K562 (cell line): ENCODE measurements at regions not wholly inside any gene's neighbourhood (a gene's known extent, or its start where the extent isn't known, plus 50 kb on each side); places are given as distances from the start of the nearest gene placed in this dataset.

Experiments
- ARNT ChIP-seq, 2 experiments: fragments of 450-650 bp; IDR thresholded peaks; 2 replicates each; pipeline ENCODE4 v1.6.1; 2016; ENCODE audit warnings: mild to moderate bottlenecking in 1 of 2
- CC2D1A ChIP-seq: fragments of 450-650 bp; IDR thresholded peaks from 2 replicates; pipeline ENCODE4 v1.6.1; 2017; ENCODE audit warnings: mild to moderate bottlenecking
- CEBPB ChIP-seq: fragments of 450-650 bp; IDR thresholded peaks from 2 replicates; pipeline ENCODE4 v1.6.1; 2016; ENCODE audit warnings: missing genetic modification characterization, missing compliant biosample characterization
- HDAC1 ChIP-seq, 2 experiments: fragments of 450-650 bp; IDR thresholded peaks; 2 replicates each; pipeline ENCODE4 v1.6.1; 2016 to 2017; ENCODE audit warnings: inconsistent platforms in 1 of 2, mild to moderate bottlenecking in 1 of 2, moderate library complexity in 1 of 2
- HES1 ChIP-seq: fragments of 450-650 bp; IDR thresholded peaks from 2 replicates; pipeline ENCODE4 v1.6.1; 2016; ENCODE audit warnings: low read depth, mild to moderate bottlenecking, moderate library complexity
- ILF3 ChIP-seq: fragments of 450-650 bp; IDR thresholded peaks from 2 replicates; pipeline ENCODE4 v1.6.1; 2018; ENCODE audit warnings: antibody characterized with exemption, mild to moderate bottlenecking, moderate library complexity, borderline replicate concordance
- MCM3 ChIP-seq: fragments of 450-650 bp; IDR thresholded peaks from 2 replicates; pipeline ENCODE4 v1.6.1; 2016
- PRMT5 ChIP-seq: sonication (generic); formaldehyde crosslinking; IDR thresholded peaks from 2 replicates; pipeline ENCODE4 v1.5.0; 2020; ENCODE audit warnings: missing genetic modification reagents
- SFPQ ChIP-seq: fragments of 200-400 bp; formaldehyde crosslinking; IDR thresholded peaks from 2 replicates; pipeline ENCODE4 v1.6.1; 2017; ENCODE audit warnings: mild to moderate bottlenecking, low read depth, low read length, moderate library complexity
- STAG1 ChIP-seq: sonication (generic); formaldehyde crosslinking; IDR thresholded peaks from 2 replicates; pipeline ENCODE4 v1.5.0; 2020; ENCODE audit warnings: missing genetic modification reagents, borderline replicate concordance
- TBL1XR1 ChIP-seq, 2 experiments: IDR thresholded peaks; 2 replicates each; pipeline ENCODE4 v1.6.1; 2012; ENCODE audit warnings: improper control_type of control experiment in 2 of 2, low read length in 2 of 2, mild to moderate bottlenecking in 1 of 2
- UBTF ChIP-seq, 2 experiments: IDR thresholded peaks; 2 replicates each; pipeline ENCODE4 v1.6.1; 2012; ENCODE audit warnings: improper control_type of control experiment in 2 of 2, low read depth in 2 of 2, low read length in 2 of 2, borderline replicate concordance in 1 of 2
- ZNF274 ChIP-seq: IDR thresholded peaks from 2 replicates; pipeline ENCODE4 v1.6.1; 2011; ENCODE audit warnings: low read depth, mild to moderate bottlenecking, low read length, moderate library complexity, borderline replicate concordance
- ZNF445 ChIP-seq: fragments of 250-450 bp; sonication (Bioruptor Pico); IDR thresholded peaks from 2 replicates; pipeline ENCODE4 v1.4.0; 2020; ENCODE audit warnings: low read depth, mild to moderate bottlenecking, moderate library complexity
- ZNF830 ChIP-seq: fragments of 250-450 bp; sonication (Bioruptor Pico); IDR thresholded peaks from 2 replicates; pipeline ENCODE4 v1.5.0; 2021; ENCODE audit warnings: mild to moderate bottlenecking
- TF ChIP-seq, protein P1 (sequence below): sonication (generic); formaldehyde crosslinking; IDR thresholded peaks from 2 replicates; pipeline ENCODE4 v1.8.0; 2023; ENCODE audit warnings: missing genetic modification reagents, mild to moderate bottlenecking, borderline replicate concordance
- TF ChIP-seq, protein P2 (sequence below): fragments of 450-650 bp; IDR thresholded peaks from 2 replicates; pipeline ENCODE4 v1.6.1; 2016; ENCODE audit warnings: antibody characterized with exemption

DNA sequence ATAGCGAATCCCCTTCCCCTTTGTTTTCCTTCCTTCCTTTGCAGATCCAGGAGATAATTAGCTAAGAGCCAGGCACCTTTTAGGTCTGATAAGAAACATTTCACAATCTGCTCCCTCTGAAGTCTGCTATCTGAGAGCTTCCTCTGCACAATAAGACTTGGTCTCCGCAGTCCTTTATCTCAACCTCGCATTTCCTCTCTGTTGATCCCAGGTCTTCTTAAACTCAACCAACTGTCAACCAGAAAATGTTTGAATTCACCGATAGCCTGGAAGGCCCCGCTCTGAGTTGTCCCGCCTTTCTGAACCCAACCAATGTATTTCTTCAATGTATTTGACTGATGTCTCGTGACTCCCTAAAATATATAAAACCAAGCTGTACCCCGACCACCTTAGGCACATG lies 78.4 kb upstream of the CTDP1 start (continued):
- TF ChIP-seq, protein P1, sequence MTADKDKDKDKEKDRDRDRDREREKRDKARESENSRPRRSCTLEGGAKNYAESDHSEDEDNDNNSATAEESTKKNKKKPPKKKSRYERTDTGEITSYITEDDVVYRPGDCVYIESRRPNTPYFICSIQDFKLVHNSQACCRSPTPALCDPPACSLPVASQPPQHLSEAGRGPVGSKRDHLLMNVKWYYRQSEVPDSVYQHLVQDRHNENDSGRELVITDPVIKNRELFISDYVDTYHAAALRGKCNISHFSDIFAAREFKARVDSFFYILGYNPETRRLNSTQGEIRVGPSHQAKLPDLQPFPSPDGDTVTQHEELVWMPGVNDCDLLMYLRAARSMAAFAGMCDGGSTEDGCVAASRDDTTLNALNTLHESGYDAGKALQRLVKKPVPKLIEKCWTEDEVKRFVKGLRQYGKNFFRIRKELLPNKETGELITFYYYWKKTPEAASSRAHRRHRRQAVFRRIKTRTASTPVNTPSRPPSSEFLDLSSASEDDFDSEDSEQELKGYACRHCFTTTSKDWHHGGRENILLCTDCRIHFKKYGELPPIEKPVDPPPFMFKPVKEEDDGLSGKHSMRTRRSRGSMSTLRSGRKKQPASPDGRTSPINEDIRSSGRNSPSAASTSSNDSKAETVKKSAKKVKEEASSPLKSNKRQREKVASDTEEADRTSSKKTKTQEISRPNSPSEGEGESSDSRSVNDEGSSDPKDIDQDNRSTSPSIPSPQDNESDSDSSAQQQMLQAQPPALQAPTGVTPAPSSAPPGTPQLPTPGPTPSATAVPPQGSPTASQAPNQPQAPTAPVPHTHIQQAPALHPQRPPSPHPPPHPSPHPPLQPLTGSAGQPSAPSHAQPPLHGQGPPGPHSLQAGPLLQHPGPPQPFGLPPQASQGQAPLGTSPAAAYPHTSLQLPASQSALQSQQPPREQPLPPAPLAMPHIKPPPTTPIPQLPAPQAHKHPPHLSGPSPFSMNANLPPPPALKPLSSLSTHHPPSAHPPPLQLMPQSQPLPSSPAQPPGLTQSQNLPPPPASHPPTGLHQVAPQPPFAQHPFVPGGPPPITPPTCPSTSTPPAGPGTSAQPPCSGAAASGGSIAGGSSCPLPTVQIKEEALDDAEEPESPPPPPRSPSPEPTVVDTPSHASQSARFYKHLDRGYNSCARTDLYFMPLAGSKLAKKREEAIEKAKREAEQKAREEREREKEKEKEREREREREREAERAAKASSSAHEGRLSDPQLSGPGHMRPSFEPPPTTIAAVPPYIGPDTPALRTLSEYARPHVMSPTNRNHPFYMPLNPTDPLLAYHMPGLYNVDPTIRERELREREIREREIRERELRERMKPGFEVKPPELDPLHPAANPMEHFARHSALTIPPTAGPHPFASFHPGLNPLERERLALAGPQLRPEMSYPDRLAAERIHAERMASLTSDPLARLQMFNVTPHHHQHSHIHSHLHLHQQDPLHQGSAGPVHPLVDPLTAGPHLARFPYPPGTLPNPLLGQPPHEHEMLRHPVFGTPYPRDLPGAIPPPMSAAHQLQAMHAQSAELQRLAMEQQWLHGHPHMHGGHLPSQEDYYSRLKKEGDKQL (CRISPR knock-in tag), result no peak
- TF ChIP-seq CEBPB (tag) (peak; percentile 96), CC2D1A (peak; percentile 96), ILF3 (no peak), STAG1 (CRISPR knock-in tag) (no peak), ARNT (IDR thresholded peaks at IDR 0.05) (peak; percentile 63 to 80; a peak in 2 of 4 replicates), ZNF274 (0 out of 2 replicates have a peak, but pooled peaks have one; percentile 28), ZNF445 (CRISPR knock-in tag) (no peak), SFPQ (no peak), HDAC1 (IDR thresholded peaks at IDR 0.05) (peak in 1 of 2 experiments; percentile 69; a peak in 3 of 4 replicates), MCM3 (no peak), PRMT5 (CRISPR knock-in tag) (no peak), ZNF830 (CRISPR knock-in tag) (no peak), UBTF (IDR thresholded peaks at IDR 0.05; ENCODE audit: borderline replicate concordance in 1 of 2, low read depth in 2 of 2, low read length in 2 of 2) (no peak), TBL1XR1 (IDR thresholded peaks at IDR 0.05; ENCODE audit: low read length in 2 of 2) (peak in 1 of 2 experiments; percentile 67; a peak in 2 of 4 replicates), HES1 (peak; percentile 65; the same call in 1 of the 2 replicates)
- TF ChIP-seq, protein P2, sequence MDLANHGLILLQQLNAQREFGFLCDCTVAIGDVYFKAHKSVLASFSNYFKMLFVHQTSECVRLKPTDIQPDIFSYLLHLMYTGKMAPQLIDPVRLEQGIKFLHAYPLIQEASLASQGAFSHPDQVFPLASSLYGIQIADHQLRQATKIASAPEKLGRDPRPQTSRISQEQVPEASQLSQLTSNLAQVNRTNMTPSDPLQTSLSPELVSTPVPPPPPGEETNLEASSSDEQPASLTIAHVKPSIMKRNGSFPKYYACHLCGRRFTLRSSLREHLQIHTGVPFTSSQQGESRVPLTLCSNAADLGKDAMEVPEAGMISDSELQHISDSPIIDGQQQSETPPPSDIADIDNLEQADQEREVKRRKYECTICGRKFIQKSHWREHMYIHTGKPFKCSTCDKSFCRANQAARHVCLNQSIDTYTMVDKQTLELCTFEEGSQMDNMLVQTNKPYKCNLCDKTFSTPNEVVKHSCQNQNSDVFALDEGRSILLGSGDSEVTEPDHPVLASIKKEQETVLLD, result peak; percentile 49; the same call in 1 of the 2 replicates
